DMS 273 (cell line): ENCODE measurements at regions not wholly inside any gene's neighbourhood (a gene's known extent, or its start where the extent isn't known, plus 50 kb on each side); places are given as distances from the start of the nearest gene placed in this dataset.

ENCODE experiments used
- DNase-seq: peaks from one replicate; lab custom pipeline; 2025; ENCODE audit not compliant: unreplicated experiment; lab: John Stamatoyannopoulos, UW

GRCh38 chr6:139828751-139829519 lies 454.5 kb upstream of the CITED2 start:
- DNase-seq: no peak

GRCh38 chr6:139825935-139826374 lies 451.5 kb upstream of the CITED2 start:
- DNase-seq: no peak

- no peak for DNase-seq
Observed at GRCh38 chr6:139824864-139825263, 450.4 kb upstream of the CITED2 start.

- DNase-seq: no peak
Observed at GRCh38 chr6:139823808-139824126, 449.3 kb upstream of the CITED2 start.

- no peak for DNase-seq
Observed at GRCh38 chr6:139823099-139823807, 448.8 kb upstream of the CITED2 start.

- DNase-seq: no peak
Observed at GRCh38 chr6:139821676-139822223, 447.3 kb upstream of the CITED2 start.

GRCh38 chr6:139820210-139820609 lies 445.8 kb upstream of the CITED2 start:
- no peak for DNase-seq

- DNase-seq: no peak
Observed at GRCh38 chr6:139819776-139820175, 445.3 kb upstream of the CITED2 start.

GRCh38 chr6:139812939-139813338 lies 438.5 kb upstream of the CITED2 start:
- DNase-seq: no peak

GRCh38 chr6:139801571-139802321 lies 427.3 kb upstream of the CITED2 start:
- DNase-seq: no peak

GRCh38 chr6:139800837-139801236 lies 426.4 kb upstream of the CITED2 start:
- DNase-seq: no peak

GRCh38 chr6:139790527-139790926 lies 416.1 kb upstream of the CITED2 start:
- no peak for DNase-seq

GRCh38 chr6:139784222-139784769 lies 409.8 kb upstream of the CITED2 start:
- DNase-seq: no peak

- peak; percentile 59 for DNase-seq
Observed at GRCh38 chr6:139779988-139780774, 405.7 kb upstream of the CITED2 start.

- DNase-seq: peak; percentile 28
Observed at GRCh38 chr6:139778688-139779087, 404.2 kb upstream of the CITED2 start.

GRCh38 chr6:139778106-139778505 lies 403.7 kb upstream of the CITED2 start:
- DNase-seq: peak; percentile 14

GRCh38 chr6:139777202-139777970 lies 402.9 kb upstream of the CITED2 start:
- peak; percentile 64 for DNase-seq

GRCh38 chr6:139776041-139776440 lies 401.6 kb upstream of the CITED2 start:
- DNase-seq: peak; percentile 17

- no peak for DNase-seq
Observed at GRCh38 chr6:139768196-139768595, 393.7 kb upstream of the CITED2 start.

- no peak for DNase-seq
Observed at GRCh38 chr6:139766796-139767195, 392.3 kb upstream of the CITED2 start.
